BLaER1 treated with 17β-estradiol and CSF1 and Interleukin-3, amounts not matched to agents 10 nM and 100 nM (cell line): ENCODE measurements at regions not wholly inside any gene's neighbourhood (a gene's known extent, or its start where the extent isn't known, plus 50 kb on each side); places are given as distances from the start of the nearest gene placed in this dataset.

Experiments
- H3K27ac ChIP-seq, 11 experiments: shearing (Covaris generic); formaldehyde crosslinking; 2 replicates each; pipeline ENCODE4 v1.8.1; 2022
- H3K27me3 ChIP-seq, 11 experiments: shearing (Covaris generic); formaldehyde crosslinking; 2 replicates each; pipeline ENCODE4 v1.8.1; 2022
- H3K36me3 ChIP-seq, 11 experiments: shearing (Covaris generic); formaldehyde crosslinking; 2 replicates each; pipeline ENCODE4 v1.8.1; 2022
- H3K4me1 ChIP-seq, 10 experiments: shearing (Covaris generic); formaldehyde crosslinking; 2 replicates each; pipeline ENCODE4 v1.8.1; 2022
- H3K4me2 ChIP-seq, 11 experiments: shearing (Covaris generic); formaldehyde crosslinking; 2 replicates each; pipeline ENCODE4 v1.8.1; 2022
- H3K4me3 ChIP-seq, 10 experiments: shearing (Covaris generic); formaldehyde crosslinking; 2 replicates each; pipeline ENCODE4 v1.8.1; 2022
- H3K9ac ChIP-seq, 11 experiments: shearing (Covaris generic); formaldehyde crosslinking; 2 replicates each; pipeline ENCODE4 v1.8.1; 2022
- H3K9me3 ChIP-seq, 11 experiments: shearing (Covaris generic); formaldehyde crosslinking; replicated peaks in 1 of 11; 2 replicates each; pipeline ENCODE4 v1.8.1; 2022
- H4K20me1 ChIP-seq, 11 experiments: shearing (Covaris generic); formaldehyde crosslinking; 2 replicates each; pipeline ENCODE4 v1.8.1; 2022
- Cebpa-rat ChIP-seq, 11 experiments: shearing (Covaris generic); IDR thresholded peaks; 2 replicates each; pipeline ENCODE4 v1.8.1; 2022

DNA sequence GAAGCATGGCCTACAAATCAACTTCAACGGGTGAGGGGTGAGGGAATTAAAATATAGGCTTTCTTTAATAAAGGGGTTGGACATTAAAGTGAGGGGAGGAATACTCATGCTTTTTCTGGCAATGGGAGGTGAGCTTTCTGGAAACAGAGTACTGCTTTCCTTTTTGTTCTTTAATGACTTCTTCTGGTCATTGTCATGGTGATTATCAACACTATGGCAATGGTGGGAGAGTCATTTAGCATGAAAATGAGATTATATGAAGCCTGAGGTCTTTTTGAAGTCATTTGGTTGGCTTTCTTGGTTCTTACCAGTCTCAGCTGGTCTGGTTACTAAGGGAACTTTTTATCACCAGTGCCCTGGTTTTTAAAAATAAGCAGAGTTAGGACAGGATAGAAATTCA, 475.8 kb upstream of the LRRC4C start:
- no peak overlapping the region for H3K4me2 ChIP-seq
- no peaks in the 10 kb centered on the region for H3K27me3 ChIP-seq
- H3K9me3 ChIP-seq: no peaks in the 10 kb centered on the region
- H3K4me1 ChIP-seq: no peaks in the 10 kb centered on the region
- H3K4me3 ChIP-seq: no peak overlapping the region
- no peak for TF ChIP-seq Cebpa-rat (IDR thresholded peaks at IDR 0.05)
- no peak overlapping the region for H3K9ac ChIP-seq
- no peak overlapping the region for H3K27ac ChIP-seq
- H4K20me1 ChIP-seq: no peaks in the 10 kb centered on the region
- H3K36me3 ChIP-seq: no peaks in the 10 kb centered on the region

DNA sequence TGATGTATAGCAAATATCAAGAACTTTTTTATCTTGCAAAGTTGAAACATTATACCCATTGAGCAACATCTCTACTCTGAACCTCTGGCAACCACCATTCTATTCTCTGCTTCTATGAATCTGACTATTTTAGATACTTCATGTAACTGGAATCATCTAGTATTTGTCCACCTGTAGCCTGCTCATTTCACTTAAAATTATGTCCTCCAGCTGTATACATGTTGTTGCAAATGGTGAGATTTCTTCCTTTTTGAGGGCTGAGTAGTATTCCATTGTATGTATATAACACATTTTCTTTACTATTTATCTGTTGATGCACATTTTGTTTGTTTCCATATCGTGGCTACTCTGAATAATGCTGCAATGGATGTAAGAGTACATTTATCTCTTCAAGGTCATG, 476.3 kb upstream of the LRRC4C start:
- no peak for TF ChIP-seq Cebpa-rat (IDR thresholded peaks at IDR 0.05)
- Histone ChIP-seq H4K20me1 (no peaks in the 10 kb centered on the region), H3K27me3 (no peaks in the 10 kb centered on the region), H3K4me1 (no peaks in the 10 kb centered on the region), H3K4me2 (no peak overlapping the region), H3K4me3 (no peak overlapping the region), H3K36me3 (no peaks in the 10 kb centered on the region), H3K9ac (no peak overlapping the region), H3K9me3 (no peaks in the 10 kb centered on the region), H3K27ac (no peak overlapping the region)

DNA sequence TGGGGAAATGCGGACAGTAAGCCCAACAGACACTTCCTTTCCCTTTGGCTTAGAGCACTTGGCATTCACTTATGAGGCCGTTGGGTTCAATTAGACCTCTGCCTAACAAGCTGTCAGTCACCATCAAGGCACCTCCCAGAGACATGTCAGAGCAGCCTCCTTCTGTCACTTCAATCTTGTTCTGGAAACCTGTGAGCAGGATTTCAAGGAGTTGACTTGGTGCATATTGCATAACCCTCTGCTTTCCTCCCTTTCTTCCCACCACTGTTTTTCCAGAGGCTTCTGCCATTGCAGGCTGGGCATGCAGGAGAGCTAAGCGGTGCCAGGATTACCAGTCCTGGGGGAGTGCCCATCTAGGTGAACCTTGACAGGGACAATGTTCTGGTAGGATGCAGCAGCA, 484.2 kb upstream of the LRRC4C start:
- Histone ChIP-seq H3K4me3 (no peak overlapping the region), H3K27ac (no peak overlapping the region), H4K20me1 (no peaks in the 10 kb centered on the region), H3K9me3 (no peaks in the 10 kb centered on the region), H3K4me1 (no peaks in the 10 kb centered on the region), H3K27me3 (no peaks in the 10 kb centered on the region), H3K9ac (no peak overlapping the region), H3K36me3 (no peaks in the 10 kb centered on the region), H3K4me2 (no peak overlapping the region)
- TF ChIP-seq Cebpa-rat (IDR thresholded peaks at IDR 0.05): no peak

DNA sequence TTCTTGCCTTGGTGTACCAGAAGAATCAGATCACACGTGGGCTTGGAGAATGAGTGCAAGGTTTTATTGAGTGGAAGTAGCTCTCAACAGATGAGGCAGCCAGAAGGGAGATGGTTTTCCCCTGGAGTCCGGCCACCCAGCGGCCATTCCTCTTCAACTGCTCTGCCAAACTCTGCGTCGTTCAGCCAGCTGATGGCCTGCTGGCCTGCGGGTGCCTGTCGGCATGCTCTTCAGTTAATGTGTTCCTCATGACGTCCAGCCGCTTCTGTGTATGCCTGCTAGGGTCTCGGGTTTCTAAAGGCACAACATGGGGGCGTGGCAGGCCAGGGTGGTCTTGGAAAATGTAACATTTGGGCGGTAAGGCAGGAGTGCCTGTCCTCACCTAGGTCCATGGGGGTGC, 487.9 kb upstream of the LRRC4C start:
- H3K27me3 ChIP-seq: no peaks in the 10 kb centered on the region

DNA sequence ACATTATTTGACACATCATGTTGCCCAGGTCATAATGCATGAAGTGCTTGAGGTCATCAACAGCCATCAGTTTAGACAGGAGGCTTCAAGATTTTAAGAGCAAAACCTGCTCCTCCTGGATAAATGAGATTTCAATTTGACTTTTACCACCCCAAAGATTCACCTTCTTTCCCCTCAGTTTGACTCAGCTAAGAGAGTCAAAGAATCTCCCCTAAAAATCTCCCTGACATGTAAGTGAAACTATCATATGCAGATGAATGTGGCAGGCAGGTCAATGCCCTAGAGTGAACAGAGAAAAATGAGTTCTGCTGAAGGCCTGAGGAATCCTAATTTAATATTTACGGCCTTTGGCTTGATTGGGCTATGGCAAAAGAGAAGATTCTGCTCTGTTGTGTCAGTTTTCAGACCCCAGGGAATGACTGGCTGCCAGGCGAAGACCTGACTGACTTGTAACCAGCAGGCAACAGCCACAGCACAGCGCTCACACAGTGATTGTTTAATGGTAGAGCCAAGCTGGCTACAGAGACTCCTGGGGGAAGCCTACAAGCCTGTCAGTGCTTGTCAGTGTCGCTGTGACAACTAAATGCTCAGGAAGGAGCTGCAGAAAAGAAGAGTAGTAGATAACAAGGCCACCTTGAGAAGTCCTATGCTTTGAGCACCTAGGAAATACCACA, 491.2 kb upstream of the LRRC4C start:
- Histone ChIP-seq H4K20me1 (no peaks in the 10 kb centered on the region), H3K9ac (no peak overlapping the region), H3K27me3 (no peaks in the 10 kb centered on the region), H3K4me2 (no peak overlapping the region), H3K36me3 (no peaks in the 10 kb centered on the region), H3K4me3 (no peak overlapping the region), H3K9me3 (no peaks in the 10 kb centered on the region), H3K4me1 (peaks cover 0 to 7% (median 0%) of the 10 kb centered on the region in 10 experiments; a peak in 3 of 20 replicates), H3K27ac (no peak overlapping the region)
- no peak for TF ChIP-seq Cebpa-rat (IDR thresholded peaks at IDR 0.05)

More for the DNA sequence above, 487.9 kb upstream of the LRRC4C start:
- Histone ChIP-seq H3K36me3 (no peaks in the 10 kb centered on the region), H3K27ac (no peak overlapping the region), H4K20me1 (no peaks in the 10 kb centered on the region), H3K4me2 (no peak overlapping the region), H3K9me3 (no peaks in the 10 kb centered on the region), H3K4me1 (no peaks in the 10 kb centered on the region), H3K4me3 (no peak overlapping the region), H3K9ac (no peak overlapping the region)
- TF ChIP-seq Cebpa-rat (IDR thresholded peaks at IDR 0.05): no peak

DNA sequence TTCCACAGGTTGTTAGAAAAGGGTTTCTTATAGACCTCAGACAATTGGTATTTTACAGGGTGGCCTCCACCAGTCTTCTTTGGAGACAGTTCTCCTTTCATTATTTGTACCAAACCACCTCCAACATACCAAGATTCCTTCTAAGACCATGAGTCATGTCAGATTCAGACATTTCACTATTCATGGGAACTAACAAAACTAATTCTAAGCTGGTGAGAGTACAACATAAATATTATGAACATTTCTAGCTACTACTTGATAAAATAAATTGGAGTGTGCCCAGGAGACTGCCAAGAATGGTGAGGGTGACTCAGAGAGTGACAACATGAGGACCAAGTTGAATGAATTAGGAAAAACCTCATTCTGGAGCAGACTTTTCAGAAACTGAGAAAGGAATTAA, 494.6 kb upstream of the LRRC4C start:
- Histone ChIP-seq H3K36me3 (no peaks in the 10 kb centered on the region), H3K9ac (no peak overlapping the region), H3K27ac (no peak overlapping the region), H3K4me1 (peaks cover 0 to 8% (median 0%) of the 10 kb centered on the region in 10 experiments; a peak in 3 of 20 replicates), H3K4me2 (no peak overlapping the region), H3K4me3 (no peak overlapping the region), H4K20me1 (no peaks in the 10 kb centered on the region), H3K9me3 (no peaks in the 10 kb centered on the region; a peak in 2 of 22 replicates), H3K27me3 (no peaks in the 10 kb centered on the region)
- no peak for TF ChIP-seq Cebpa-rat (IDR thresholded peaks at IDR 0.05)

DNA sequence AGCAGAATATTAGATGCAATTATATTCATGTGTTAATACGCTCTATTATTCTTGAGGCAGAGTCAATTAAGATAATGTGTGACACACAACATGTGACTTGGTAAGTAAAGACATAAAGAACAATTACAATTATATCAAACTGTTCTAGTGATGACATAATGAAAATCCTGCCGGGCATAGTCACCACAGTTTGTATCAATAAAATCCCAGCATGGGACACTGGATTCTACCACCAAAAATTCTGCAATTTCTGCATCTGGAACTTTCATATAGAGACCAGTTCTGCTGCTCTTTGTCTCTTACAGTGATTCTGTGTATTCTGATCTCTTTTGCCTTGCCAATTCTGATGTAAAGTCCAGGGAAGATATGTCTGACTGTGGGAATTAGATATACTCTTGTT, 495.6 kb upstream of the LRRC4C start:
- 0 out of 22 replicates have a peak overlapping the region, but pooled peaks of 1 of the 11 experiments have one; percentile 1 for H3K4me2 ChIP-seq
- H3K9me3 ChIP-seq: no peaks in the 10 kb centered on the region; a peak in 2 of 22 replicates
- H3K9ac ChIP-seq: no peak overlapping the region
- no peak overlapping the region for H3K4me3 ChIP-seq
- no peaks in the 10 kb centered on the region for H4K20me1 ChIP-seq
- H3K27ac ChIP-seq: no peak overlapping the region
- no peaks in the 10 kb centered on the region for H3K27me3 ChIP-seq
- TF ChIP-seq Cebpa-rat (IDR thresholded peaks at IDR 0.05): no peak
- H3K36me3 ChIP-seq: no peaks in the 10 kb centered on the region
- peaks cover 0 to 8% (median 0%) of the 10 kb centered on the region in 10 experiments; a peak in 3 of 20 replicates for H3K4me1 ChIP-seq

DNA sequence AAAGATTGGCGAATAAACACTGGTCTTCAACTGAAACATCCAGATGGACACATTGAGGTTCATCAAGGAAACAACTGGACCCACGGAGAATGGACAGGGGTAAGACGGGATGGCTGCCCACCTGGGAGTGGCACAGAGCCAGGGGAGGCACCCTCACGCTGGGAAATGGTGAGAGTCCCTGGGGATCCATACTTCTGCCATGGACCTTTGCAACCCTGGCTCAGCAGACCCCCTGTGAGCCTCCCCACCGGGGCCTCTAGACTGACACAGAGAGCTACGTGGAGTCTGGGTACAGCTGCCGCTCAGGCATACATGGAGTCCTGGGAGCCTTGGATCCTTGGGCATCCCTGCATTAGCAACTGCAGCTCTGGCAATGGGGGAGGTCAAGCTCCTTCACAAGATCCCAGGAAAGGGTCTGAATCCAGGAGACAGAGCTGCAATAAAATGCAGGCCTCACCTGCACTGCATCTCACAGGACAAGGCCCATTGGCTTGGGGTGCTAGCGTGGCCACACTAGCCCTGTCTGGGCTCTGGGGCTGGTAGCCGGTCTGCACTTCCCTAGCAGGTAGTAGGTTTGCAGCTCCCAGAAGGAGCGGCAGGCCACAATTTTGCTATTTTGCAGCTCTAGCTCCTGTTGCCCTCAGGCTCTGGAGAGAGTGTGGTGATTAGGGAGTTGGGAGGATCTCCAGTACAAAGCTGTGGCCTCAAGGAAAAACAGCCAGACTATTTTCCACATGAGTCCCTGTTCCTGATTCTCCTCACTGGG, 496.4 kb upstream of the LRRC4C start:
- Histone ChIP-seq H3K9me3 (no peaks in the 10 kb centered on the region; a peak in 2 of 22 replicates), H3K27ac (peak overlapping the region in 1 of 11 experiments; percentile 38; a peak in 1 of 22 replicates), H3K4me1 (peaks cover 0 to 8% (median 0%) of the 10 kb centered on the region in 10 experiments; a peak in 3 of 20 replicates), H4K20me1 (no peaks in the 10 kb centered on the region), H3K27me3 (no peaks in the 10 kb centered on the region), H3K36me3 (no peaks in the 10 kb centered on the region), H3K4me2 (peak overlapping the region in 2 of 11 experiments; percentile 17 to 27; a peak in 2 of 22 replicates), H3K9ac (no peak overlapping the region), H3K4me3 (no peak overlapping the region)
- no peak for TF ChIP-seq Cebpa-rat (IDR thresholded peaks at IDR 0.05)

DNA sequence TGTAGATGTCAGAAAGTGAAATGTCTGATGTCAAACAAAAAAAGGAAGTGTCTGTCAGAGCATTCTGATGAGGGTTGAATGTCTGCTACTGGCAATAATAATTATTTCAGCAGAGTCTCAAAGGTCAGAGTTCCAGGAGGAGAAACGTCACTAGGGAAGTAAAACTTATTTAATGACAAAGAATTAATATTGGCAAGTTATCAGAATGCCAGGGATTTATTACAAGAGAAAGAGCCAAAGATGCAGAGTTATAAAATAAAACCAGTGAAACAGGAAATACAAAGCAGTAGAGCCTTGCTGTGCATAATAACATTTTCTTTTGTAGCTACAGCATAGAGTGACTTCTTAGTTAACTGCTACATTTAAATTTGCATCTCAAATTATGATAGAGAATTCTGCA, 504.0 kb upstream of the LRRC4C start:
- Histone ChIP-seq H3K27me3 (no peaks in the 10 kb centered on the region), H3K4me1 (no peaks in the 10 kb centered on the region), H3K4me3 (no peak overlapping the region), H3K9me3 (no peaks in the 10 kb centered on the region), H3K27ac (no peak overlapping the region), H3K4me2 (no peak overlapping the region), H3K9ac (no peak overlapping the region), H4K20me1 (no peaks in the 10 kb centered on the region), H3K36me3 (no peaks in the 10 kb centered on the region)
- no peak for TF ChIP-seq Cebpa-rat (IDR thresholded peaks at IDR 0.05)

DNA sequence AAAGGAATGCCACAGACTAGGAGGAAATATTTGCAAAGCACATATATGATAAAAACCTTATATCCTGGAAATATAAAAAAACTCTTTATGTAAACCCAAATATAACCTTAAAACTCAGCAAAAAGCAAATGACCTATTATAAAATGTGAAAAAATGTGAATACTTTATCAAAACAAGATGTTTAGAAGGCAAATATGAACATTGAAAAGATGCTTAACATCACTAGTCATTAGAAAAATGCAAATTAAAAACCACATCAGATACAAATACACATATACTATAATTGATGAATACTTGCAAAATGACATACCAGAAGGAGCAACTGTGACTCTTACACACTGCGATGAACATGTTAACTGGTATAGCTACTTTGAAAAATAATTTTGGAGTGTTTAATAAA, 511.2 kb upstream of the LRRC4C start:
- TF ChIP-seq Cebpa-rat (IDR thresholded peaks at IDR 0.05): no peak
- Histone ChIP-seq H3K4me2 (no peak overlapping the region), H3K9me3 (no peaks in the 10 kb centered on the region), H3K4me1 (no peaks in the 10 kb centered on the region), H4K20me1 (no peaks in the 10 kb centered on the region), H3K4me3 (no peak overlapping the region), H3K36me3 (no peaks in the 10 kb centered on the region), H3K27me3 (no peaks in the 10 kb centered on the region), H3K9ac (no peak overlapping the region), H3K27ac (no peak overlapping the region)
